ENCODE measurements at regions not wholly inside any gene's neighbourhood (a gene's known extent, or its start where the extent isn't known, plus 50 kb on each side); places are given as distances from the start of the nearest gene placed in this dataset.

GRCh38 chr13:77838271-77838670 lies 80.4 kb downstream of the EDNRB start:
- DNase-seq: no peak
- intact Hi-C loops (cut with DNase I): no loop called here

GRCh38 chr13:77836423-77836822 lies 82.2 kb downstream of the EDNRB start:
- intact Hi-C loops (cut with DNase I): no loop called here
- DNase-seq: no peak

GRCh38 chr13:77833331-77833863 lies 85.2 kb downstream of the EDNRB start:
- intact Hi-C loops (cut with DNase I): no loop called here

GRCh38 chr13:77832339-77833100 lies 86.1 kb downstream of the EDNRB start:
- intact Hi-C loops (cut with DNase I): no loop called here
- DNase-seq: peak in 1 of 42 donors; percentile 23

More at GRCh38 chr13:77833331-77833863, 85.2 kb downstream of the EDNRB start:
- peak in 3 of 42 donors; percentile 22 to 50 (median 25) for DNase-seq

GRCh38 chr13:77831866-77832265 lies 86.8 kb downstream of the EDNRB start:
- DNase-seq: no peak
- intact Hi-C loops (cut with DNase I): no loop called here

- intact Hi-C loops (cut with DNase I): no loop called here
- DNase-seq: no peak
Measured at GRCh38 chr13:77829963-77830362, 88.7 kb downstream of the EDNRB start.

GRCh38 chr13:77828799-77829198 lies 89.8 kb downstream of the EDNRB start:
- DNase-seq: no peak
- intact Hi-C loops (cut with DNase I): no loop called here

GRCh38 chr13:77827332-77827731 lies 91.3 kb downstream of the EDNRB start:
- intact Hi-C loops (cut with DNase I): no loop called here
- no peak for DNase-seq

- DNase-seq: no peak
- intact Hi-C loops (cut with DNase I): no loop called here
Measured at GRCh38 chr13:77820431-77821149, 98.0 kb downstream of the EDNRB start.

- DNase-seq: no peak
- intact Hi-C loops (cut with DNase I): no loop called here
Measured at GRCh38 chr13:77817521-77817920, 101.1 kb downstream of the EDNRB start.

GRCh38 chr13:77815330-77815729 lies 103.3 kb downstream of the EDNRB start:
- DNase-seq: no peak
- intact Hi-C loops (cut with DNase I): no loop called here

All from head of caudate nucleus (tissue), 42 donors.